Hepatocyte (in vitro differentiated cells): ENCODE measurements at regions not wholly inside any gene's neighbourhood (a gene's known extent, or its start where the extent isn't known, plus 50 kb on each side); places are given as distances from the start of the nearest gene placed in this dataset. TPM values are rescaled to one million over a fixed set of nuclear protein-coding genes. Genes with fewer than 3 reads are reported as not detected.

Source experiments
- DNase-seq: peaks from one replicate; pipeline ENCODE4 v3.0.0-alpha.2; 2016; ENCODE audit warnings: low spot score
- H2AFZ ChIP-seq: fragments of 200-600 bp; sonication (generic); 2 replicates; pipeline ENCODE4 v1.6.0; 2016; ENCODE audit warnings: antibody characterized with exemption, mild to moderate bottlenecking
- H3K27ac ChIP-seq: fragments of 200-600 bp; sonication (generic); 2 replicates; pipeline ENCODE4 v1.5.1; 2016; ENCODE audit warnings: mild to moderate bottlenecking
- H3K27me3 ChIP-seq: fragments of 200-600 bp; sonication (generic); 2 replicates; pipeline ENCODE4 v1.6.1; 2016
- H3K36me3 ChIP-seq: fragments of 200-600 bp; sonication (generic); replicated peaks from 2 replicates; pipeline ENCODE4 v1.5.1; 2016; ENCODE audit warnings: low read depth; ENCODE audit not compliant: insufficient read depth
- H3K4me1 ChIP-seq: fragments of 200-600 bp; sonication (generic); 2 replicates; pipeline ENCODE4 v1.5.1; 2016; ENCODE audit warnings: mild to moderate bottlenecking, moderate library complexity; ENCODE audit not compliant: insufficient read depth
- H3K4me2 ChIP-seq: fragments of 200-600 bp; sonication (generic); 2 replicates; pipeline ENCODE4 v1.6.0; 2016
- H3K4me3 ChIP-seq: fragments of 200-600 bp; sonication (generic); 2 replicates; pipeline ENCODE4 v1.5.1; 2016; ENCODE audit warnings: mild to moderate bottlenecking
- H3K79me2 ChIP-seq: fragments of 200-600 bp; sonication (generic); 2 replicates; pipeline ENCODE4 v1.6.0; 2017; ENCODE audit warnings: mild to moderate bottlenecking
- H3K9me2 ChIP-seq: fragments of 200-600 bp; sonication (generic); replicated peaks from 2 replicates; pipeline ENCODE4 v1.6.0; 2017; ENCODE audit warnings: mild to moderate bottlenecking; ENCODE audit not compliant: insufficient read depth
- H3K9me3 ChIP-seq: fragments of 200-600 bp; sonication (generic); 2 replicates; pipeline ENCODE4 v1.5.1; 2016; ENCODE audit warnings: low read depth, mild to moderate bottlenecking
- H4K20me1 ChIP-seq: fragments of 200-600 bp; sonication (generic); 2 replicates; pipeline ENCODE4 v1.6.0; 2016; ENCODE audit warnings: mild to moderate bottlenecking; ENCODE audit not compliant: insufficient read depth, poor library complexity, severe bottlenecking
- CTCF ChIP-seq: fragments of 200-600 bp; sonication (generic); IDR thresholded peaks from 2 replicates; pipeline ENCODE4 v1.5.1; 2016; ENCODE audit warnings: antibody characterized with exemption, mild to moderate bottlenecking; ENCODE audit not compliant: poor library complexity
- EZH2 ChIP-seq: fragments of 200-600 bp; sonication (generic); IDR thresholded peaks from 2 replicates; pipeline ENCODE4 v1.6.1; 2016; ENCODE audit warnings: antibody characterized with exemption, mild to moderate bottlenecking, borderline replicate concordance
- EZH2phosphoT487 ChIP-seq: fragments of 200-600 bp; sonication (generic); IDR thresholded peaks from one replicate; pipeline ENCODE4 v1.6.1; 2018; ENCODE audit warnings: antibody characterized with exemption, mild to moderate bottlenecking, low read depth, moderate library complexity; ENCODE audit not compliant: unreplicated experiment, severe bottlenecking
- WGBS: methylation state at CpG from one replicate; pipeline ENCODE4 v1.1.6; 2016; ENCODE audit warnings: low lambda C conversion rate; ENCODE audit errors: missing lambda C conversion rate; 5-methylcytosine and 5-hydroxymethylcytosine counted together
- small RNA-seq: library from RNA; depleted of rRNA; stranded (forward); fragments of <200 nt; gene quantifications from one replicate; pipeline ENCODE3, GENCODE V24; 2014

- Histone ChIP-seq H3K27me3 (no peaks in the 10 kb centered on the region), H3K36me3 (no peaks in the 10 kb centered on the region), H3K79me2 (no peaks in the 10 kb centered on the region), H3K9me2 (no peaks in the 10 kb centered on the region), H3K9me3 (no peaks in the 10 kb centered on the region), H2AFZ (no peak overlapping the region), H3K4me2 (no peak overlapping the region), H3K4me1 (no peaks in the 10 kb centered on the region), H3K4me3 (no peak overlapping the region), H3K27ac (no peak overlapping the region), H4K20me1 (no peaks in the 10 kb centered on the region)
- no peak for DNase-seq
- WGBS: 100% methylated on average over 1 of the region's 1 CpG
- no peak for TF ChIP-seq EZH2phosphoT487
- no peak for TF ChIP-seq CTCF
- no peak for TF ChIP-seq EZH2
Observed at GRCh38 chr2:117760916-117761315, 53.6 kb upstream of the DDX18 start.

- Histone ChIP-seq H2AFZ (no peak overlapping the region), H3K27ac (no peak overlapping the region), H3K79me2 (no peaks in the 10 kb centered on the region), H3K36me3 (no peaks in the 10 kb centered on the region), H3K9me3 (no peaks in the 10 kb centered on the region), H4K20me1 (no peaks in the 10 kb centered on the region), H3K9me2 (no peaks in the 10 kb centered on the region), H3K4me2 (no peak overlapping the region), H3K27me3 (no peaks in the 10 kb centered on the region), H3K4me3 (no peak overlapping the region), H3K4me1 (no peaks in the 10 kb centered on the region)
- TF ChIP-seq EZH2 (no peak), CTCF (no peak), EZH2phosphoT487 (no peak)
- DNase-seq: no peak
Observed at GRCh38 chr2:117762454-117762853, 52.0 kb upstream of the DDX18 start.

GRCh38 chr2:117763804-117764203 is 50.7 kb upstream of the DDX18 start:
- WGBS: 67% methylated on average over 4 of the region's 4 CpGs
- H3K36me3 ChIP-seq: no peaks in the 10 kb centered on the region

More at GRCh38 chr2:117763804-117764203, 50.7 kb upstream of the DDX18 start:
- no peaks in the 10 kb centered on the region for H3K4me1 ChIP-seq
- no peaks in the 10 kb centered on the region for H3K79me2 ChIP-seq
- TF ChIP-seq CTCF (no peak), EZH2phosphoT487 (no peak), EZH2 (no peak)
- H3K9me2 ChIP-seq: no peaks in the 10 kb centered on the region
- no peaks in the 10 kb centered on the region for H3K27me3 ChIP-seq
- H3K9me3 ChIP-seq: no peaks in the 10 kb centered on the region
- H3K4me3 ChIP-seq: no peak overlapping the region
- no peak overlapping the region for H3K4me2 ChIP-seq
- H3K27ac ChIP-seq: no peak overlapping the region
- no peaks in the 10 kb centered on the region for H4K20me1 ChIP-seq
- no peak overlapping the region for H2AFZ ChIP-seq
- no peak for DNase-seq

Small RNA genes lying in the stretch of these regions (small RNA-seq; reads per million reads assigned to genes)
- gene AC104408.1 (not detected), gene RNU7-190P (not detected)
